RWPE2 (cell line): ENCODE measurements at regions not wholly inside any gene's neighbourhood (a gene's known extent, or its start where the extent isn't known, plus 50 kb on each side); places are given as distances from the start of the nearest gene placed in this dataset.

ENCODE experiments used
- ATAC-seq: fragments of 200-7000 bp; cut with Tn5 transposase; 3 replicates; pipeline ENCODE4 v1.9.1; 2021; ENCODE audit warnings: low read depth
- DNase-seq: peaks from one replicate; pipeline ENCODE4 v3.0.0-alpha.2; 2020; ENCODE audit warnings: low spot score
- H3K27ac ChIP-seq: fragments of 450-650 bp; 2 replicates; pipeline ENCODE4 v1.5.1; 2017; ENCODE audit warnings: mild to moderate bottlenecking; ENCODE audit not compliant: poor library complexity, severe bottlenecking
- H3K27me3 ChIP-seq: fragments of 250-450 bp; sonication (Bioruptor Pico); 2 replicates; pipeline ENCODE4 v1.5.1; 2021; ENCODE audit warnings: mild to moderate bottlenecking, moderate library complexity; ENCODE audit not compliant: insufficient read depth, poor library complexity, severe bottlenecking
- H3K36me3 ChIP-seq: fragments of 250-450 bp; sonication (Bioruptor Pico); 2 replicates; pipeline ENCODE4 v1.5.1; 2020; ENCODE audit warnings: low read depth, mild to moderate bottlenecking, moderate library complexity
- H3K4me1 ChIP-seq: fragments of 250-450 bp; sonication (Bioruptor Pico); 2 replicates; pipeline ENCODE4 v1.5.1; 2021; ENCODE audit warnings: mild to moderate bottlenecking, moderate library complexity; ENCODE audit not compliant: insufficient read depth, poor library complexity, severe bottlenecking
- H3K4me3 ChIP-seq: fragments of 250-450 bp; sonication (Bioruptor Pico); 2 replicates; pipeline ENCODE4 v1.5.1; 2021; ENCODE audit warnings: mild to moderate bottlenecking, moderate library complexity; ENCODE audit not compliant: severe bottlenecking
- H3K9me3 ChIP-seq: fragments of 250-450 bp; sonication (Bioruptor Pico); 2 replicates; pipeline ENCODE4 v1.5.1; 2021; ENCODE audit warnings: mild to moderate bottlenecking, moderate library complexity; ENCODE audit not compliant: severe bottlenecking
- CTCF ChIP-seq: fragments of 450-650 bp; IDR thresholded peaks from one replicate; pipeline ENCODE4 v1.5.1; 2017; ENCODE audit warnings: mild to moderate bottlenecking, moderate library complexity; ENCODE audit not compliant: poor library complexity, severe bottlenecking

- DNase-seq (no peak), ATAC-seq (no peak)
- no peaks in the 10 kb centered on the region for H3K4me1 ChIP-seq
- no peaks in the 10 kb centered on the region for H3K27me3 ChIP-seq
- H3K36me3 ChIP-seq = no peaks in the 10 kb centered on the region
- H3K9me3 ChIP-seq = no peaks in the 10 kb centered on the region
- TF ChIP-seq CTCF = no peak
- no peak overlapping the region for H3K27ac ChIP-seq
- H3K4me3 ChIP-seq = no peak overlapping the region
Observed at GRCh38 chr3:95407709-95408463, 1345.0 kb downstream of the NSUN3 start.

- DNase-seq (no peak), ATAC-seq (no peak)
- Histone ChIP-seq H3K9me3 (no peaks in the 10 kb centered on the region), H3K4me3 (no peak overlapping the region), H3K27me3 (no peaks in the 10 kb centered on the region), H3K27ac (no peak overlapping the region), H3K4me1 (no peaks in the 10 kb centered on the region), H3K36me3 (no peaks in the 10 kb centered on the region)
- no peak for TF ChIP-seq CTCF
Observed at GRCh38 chr3:95408464-95408862, 1345.6 kb downstream of the NSUN3 start.

- no peaks in the 10 kb centered on the region for H3K27me3 ChIP-seq
- no peak overlapping the region for H3K27ac ChIP-seq
- no peaks in the 10 kb centered on the region for H3K9me3 ChIP-seq
- DNase-seq (no peak), ATAC-seq (no peak)
- H3K4me3 ChIP-seq = no peak overlapping the region
- H3K4me1 ChIP-seq = no peaks in the 10 kb centered on the region
- H3K36me3 ChIP-seq = no peaks in the 10 kb centered on the region
- TF ChIP-seq CTCF = no peak
Observed at GRCh38 chr3:95418251-95418650, 1355.4 kb downstream of the NSUN3 start.

- H3K4me1 ChIP-seq = no peaks in the 10 kb centered on the region
- no peaks in the 10 kb centered on the region for H3K27me3 ChIP-seq
- no peaks in the 10 kb centered on the region for H3K36me3 ChIP-seq
- H3K9me3 ChIP-seq = no peaks in the 10 kb centered on the region
- DNase-seq (no peak), ATAC-seq (no peak)
- H3K27ac ChIP-seq = no peak overlapping the region
- H3K4me3 ChIP-seq = no peak overlapping the region
- TF ChIP-seq CTCF = no peak
Observed at GRCh38 chr3:95424279-95424678, 1361.4 kb downstream of the NSUN3 start.

- no peaks in the 10 kb centered on the region for H3K4me1 ChIP-seq
- DNase-seq (no peak), ATAC-seq (no peak)
- no peaks in the 10 kb centered on the region for H3K27me3 ChIP-seq
- H3K9me3 ChIP-seq = no peaks in the 10 kb centered on the region
- no peak overlapping the region for H3K27ac ChIP-seq
- H3K36me3 ChIP-seq = no peaks in the 10 kb centered on the region
- no peak for TF ChIP-seq CTCF
- no peak overlapping the region for H3K4me3 ChIP-seq
Observed at GRCh38 chr3:95434491-95434890, 1371.6 kb downstream of the NSUN3 start.
